ENCODE measurements at regions not wholly inside any gene's neighbourhood (a gene's known extent, or its start where the extent isn't known, plus 50 kb on each side); places are given as distances from the start of the nearest gene placed in this dataset.
"Not testable (repeated sequence)": the region's sequence is repeated elsewhere in the genome, so short reads cannot be mapped to it uniquely, and the experiment has no call there.

GRCh38 chr7:67666359-67666758 is 669.7 kb downstream of the TYW1 start:
- DNase-seq (ENCODE audit: low read depth, low spot score); in situ Hi-C loops (cut with HindIII; ENCODE audit: low pct_unique_long_range_greater_than_20kb, low sequenced_read_pairs): not testable (repeated sequence)

- in situ Hi-C loops (cut with HindIII; ENCODE audit: low pct_unique_long_range_greater_than_20kb, low sequenced_read_pairs) = no loop called here
- no peak for DNase-seq (ENCODE audit: low read depth, low spot score)
Observed at GRCh38 chr7:67671006-67671548, 674.4 kb downstream of the TYW1 start.

- DNase-seq (ENCODE audit: low read depth, low spot score) = no peak
Observed at GRCh38 chr7:67673861-67674260, 677.2 kb downstream of the TYW1 start.

GRCh38 chr7:67674862-67675261 is 678.2 kb downstream of the TYW1 start:
- DNase-seq (ENCODE audit: low read depth, low spot score); in situ Hi-C loops (cut with HindIII; ENCODE audit: low pct_unique_long_range_greater_than_20kb, low sequenced_read_pairs): not testable (repeated sequence)

More at GRCh38 chr7:67673861-67674260, 677.2 kb downstream of the TYW1 start:
- in situ Hi-C loops (cut with HindIII; ENCODE audit: low pct_unique_long_range_greater_than_20kb, low sequenced_read_pairs) = no loop called here

GRCh38 chr7:67675971-67676370 is 679.3 kb downstream of the TYW1 start:
- in situ Hi-C loops (cut with HindIII; ENCODE audit: low pct_unique_long_range_greater_than_20kb, low sequenced_read_pairs) = no loop called here
- DNase-seq (ENCODE audit: low read depth, low spot score) = no peak

GRCh38 chr7:67678419-67678818 is 681.8 kb downstream of the TYW1 start:
- in situ Hi-C loops (cut with HindIII; ENCODE audit: low pct_unique_long_range_greater_than_20kb, low sequenced_read_pairs) = no loop called here

GRCh38 chr7:67683628-67684027 is 687.0 kb downstream of the TYW1 start:
- DNase-seq (ENCODE audit: low read depth, low spot score) = no peak
- in situ Hi-C loops (cut with HindIII; ENCODE audit: low pct_unique_long_range_greater_than_20kb, low sequenced_read_pairs) = no loop called here

More at GRCh38 chr7:67678419-67678818, 681.8 kb downstream of the TYW1 start:
- no peak for DNase-seq (ENCODE audit: low read depth, low spot score)

- no peak for DNase-seq (ENCODE audit: low read depth, low spot score)
- in situ Hi-C loops (cut with HindIII; ENCODE audit: low pct_unique_long_range_greater_than_20kb, low sequenced_read_pairs) = no loop called here
Observed at GRCh38 chr7:67690700-67691099, 694.1 kb downstream of the TYW1 start.

GRCh38 chr7:67692425-67692824 is 695.8 kb downstream of the TYW1 start:
- DNase-seq (ENCODE audit: low read depth, low spot score) = no peak
- in situ Hi-C loops (cut with HindIII; ENCODE audit: low pct_unique_long_range_greater_than_20kb, low sequenced_read_pairs) = no loop called here

GRCh38 chr7:67696124-67696523 is 699.5 kb downstream of the TYW1 start:
- in situ Hi-C loops (cut with HindIII; ENCODE audit: low pct_unique_long_range_greater_than_20kb, low sequenced_read_pairs) = no loop called here
- no peak for DNase-seq (ENCODE audit: low read depth, low spot score)

- no peak for DNase-seq (ENCODE audit: low read depth, low spot score)
- in situ Hi-C loops (cut with HindIII; ENCODE audit: low pct_unique_long_range_greater_than_20kb, low sequenced_read_pairs) = no loop called here
Observed at GRCh38 chr7:67696878-67697277, 700.2 kb downstream of the TYW1 start.

GRCh38 chr7:67698354-67698753 is 701.7 kb downstream of the TYW1 start:
- no peak for DNase-seq (ENCODE audit: low read depth, low spot score)
- in situ Hi-C loops (cut with HindIII; ENCODE audit: low pct_unique_long_range_greater_than_20kb, low sequenced_read_pairs) = no loop called here

GRCh38 chr7:67705850-67706249 is 709.2 kb downstream of the TYW1 start:
- in situ Hi-C loops (cut with HindIII; ENCODE audit: low pct_unique_long_range_greater_than_20kb, low sequenced_read_pairs) = no loop called here
- no peak for DNase-seq (ENCODE audit: low read depth, low spot score)

- in situ Hi-C loops (cut with HindIII; ENCODE audit: low pct_unique_long_range_greater_than_20kb, low sequenced_read_pairs) = no loop called here
Observed at GRCh38 chr7:67711706-67712105, 715.1 kb downstream of the TYW1 start.

GRCh38 chr7:67713451-67714056 is 716.9 kb downstream of the TYW1 start:
- in situ Hi-C loops (cut with HindIII; ENCODE audit: low pct_unique_long_range_greater_than_20kb, low sequenced_read_pairs) = no loop called here
- no peak for DNase-seq (ENCODE audit: low read depth, low spot score)

More at GRCh38 chr7:67711706-67712105, 715.1 kb downstream of the TYW1 start:
- DNase-seq (ENCODE audit: low read depth, low spot score) = no peak

- in situ Hi-C loops (cut with HindIII; ENCODE audit: low pct_unique_long_range_greater_than_20kb, low sequenced_read_pairs) = no loop called here
- DNase-seq (ENCODE audit: low read depth, low spot score) = peak; percentile 43
Observed at GRCh38 chr7:67716729-67717128, 720.1 kb downstream of the TYW1 start.

GRCh38 chr7:67723591-67723990 is 727.0 kb downstream of the TYW1 start:
- DNase-seq (ENCODE audit: low read depth, low spot score) = no peak
- in situ Hi-C loops (cut with HindIII; ENCODE audit: low pct_unique_long_range_greater_than_20kb, low sequenced_read_pairs) = no loop called here

- in situ Hi-C loops (cut with HindIII; ENCODE audit: low pct_unique_long_range_greater_than_20kb, low sequenced_read_pairs) = no loop called here
- no peak for DNase-seq (ENCODE audit: low read depth, low spot score)
Observed at GRCh38 chr7:67724435-67724834, 727.8 kb downstream of the TYW1 start.

GRCh38 chr7:67724955-67725354 is 728.3 kb downstream of the TYW1 start:
- DNase-seq (ENCODE audit: low read depth, low spot score) = no peak
- in situ Hi-C loops (cut with HindIII; ENCODE audit: low pct_unique_long_range_greater_than_20kb, low sequenced_read_pairs) = no loop called here
